H9 (cell line): ENCODE measurements at regions not wholly inside any gene's neighbourhood (a gene's known extent, or its start where the extent isn't known, plus 50 kb on each side); places are given as distances from the start of the nearest gene placed in this dataset.

Experiments
- DNase-seq: peaks from one replicate; pipeline ENCODE4 v3.0.0-alpha.2; 2017
- H2AFZ ChIP-seq: one replicate; pipeline ENCODE4 v1.6.1; 2013; ENCODE audit warnings: mild to moderate bottlenecking, low read length, control low read depth, moderate library complexity
- H2AK5ac ChIP-seq: 2 replicates; pipeline ENCODE4 v1.6.1; 2013; ENCODE audit warnings: low read length, control low read depth, mixed read lengths; ENCODE audit not compliant: insufficient read length
- H2BK120ac ChIP-seq: one replicate; pipeline ENCODE4 v1.6.1; 2013; ENCODE audit warnings: low read depth, mild to moderate bottlenecking, low read length, control low read depth, inconsistent platforms; ENCODE audit not compliant: poor library complexity, severe bottlenecking
- H2BK12ac ChIP-seq: 2 replicates; pipeline ENCODE4 v1.6.1; 2013; ENCODE audit warnings: low read length, control low read depth, mixed read lengths, low read depth; ENCODE audit not compliant: insufficient read length
- H2BK15ac ChIP-seq: 2 replicates; pipeline ENCODE4 v1.6.1; 2013; ENCODE audit warnings: low read depth, low read length, control low read depth
- H2BK20ac ChIP-seq: one replicate; pipeline ENCODE4 v1.6.1; 2013; ENCODE audit warnings: low read depth, mild to moderate bottlenecking, low read length, control low read depth, inconsistent platforms; ENCODE audit not compliant: poor library complexity, severe bottlenecking
- H2BK5ac ChIP-seq: 2 replicates; pipeline ENCODE4 v1.6.1; 2013; ENCODE audit warnings: low read length, control low read depth, mixed read lengths; ENCODE audit not compliant: insufficient read length
- H3K14ac ChIP-seq: 2 replicates; pipeline ENCODE4 v1.6.1; 2013; ENCODE audit warnings: low read length, control low read depth; ENCODE audit not compliant: insufficient read depth
- H3K18ac ChIP-seq: 2 replicates; pipeline ENCODE4 v1.6.1; 2013; ENCODE audit warnings: low read depth, mild to moderate bottlenecking, mixed read lengths, low read length, control low read depth; ENCODE audit not compliant: insufficient read length
- H3K23ac ChIP-seq: 2 replicates; pipeline ENCODE4 v1.6.1; 2013; ENCODE audit warnings: low read length, control low read depth, mixed read lengths, low read depth; ENCODE audit not compliant: insufficient read length
- H3K23me2 ChIP-seq: 2 replicates; pipeline ENCODE4 v1.6.1; 2013; ENCODE audit warnings: low read depth, mild to moderate bottlenecking, mixed read lengths, low read length, control low read depth; ENCODE audit not compliant: insufficient read length, poor library complexity, severe bottlenecking
- H3K27ac ChIP-seq: 2 replicates; pipeline ENCODE4 v1.5.1; 2013; ENCODE audit warnings: low read length, control low read depth, mixed read lengths, low read depth; ENCODE audit not compliant: insufficient read length
- H3K27me3 ChIP-seq: 2 replicates; pipeline ENCODE4 v1.6.1; 2013; ENCODE audit warnings: low read length, control low read depth, inconsistent platforms; ENCODE audit not compliant: insufficient read depth
- H3K4ac ChIP-seq: 2 replicates; pipeline ENCODE4 v1.6.1; 2013; ENCODE audit warnings: low read depth, mild to moderate bottlenecking, control low read depth, inconsistent platforms, low read length, moderate library complexity
- H3K4me1 ChIP-seq: 2 replicates; pipeline ENCODE4 v1.6.1; 2013; ENCODE audit warnings: low read length, control low read depth, inconsistent platforms; ENCODE audit not compliant: insufficient read depth
- H3K4me2 ChIP-seq: 2 replicates; pipeline ENCODE4 v1.6.1; 2013; ENCODE audit warnings: low read length, control low read depth, mixed read lengths; ENCODE audit not compliant: insufficient read length, insufficient read depth
- H3K56ac ChIP-seq: 2 replicates; pipeline ENCODE4 v1.6.1; 2013; ENCODE audit warnings: low read depth, mild to moderate bottlenecking, mixed read lengths, low read length, control low read depth; ENCODE audit not compliant: insufficient read length
- H3K79me1 ChIP-seq: 2 replicates; pipeline ENCODE4 v1.6.1; 2013; ENCODE audit warnings: low read depth, mild to moderate bottlenecking, moderate library complexity, low read length, control low read depth, inconsistent platforms; ENCODE audit not compliant: insufficient read depth, poor library complexity, severe bottlenecking
- H3K79me2 ChIP-seq: 2 replicates; pipeline ENCODE4 v1.6.1; 2013; ENCODE audit warnings: low read length, control low read depth, inconsistent platforms; ENCODE audit not compliant: insufficient read depth
- H3K9ac ChIP-seq: 2 replicates; pipeline ENCODE4 v1.6.1; 2013; ENCODE audit warnings: low read length, control low read depth, mixed read lengths; ENCODE audit not compliant: insufficient read length; ENCODE audit errors: extremely low read depth
- H3K9me3 ChIP-seq: one replicate; pipeline ENCODE4 v1.6.1; 2013; ENCODE audit warnings: low read depth, low read length, inconsistent platforms; ENCODE audit not compliant: control insufficient read depth
- H3T11ph ChIP-seq: one replicate; pipeline ENCODE4 v1.6.1; 2013; ENCODE audit warnings: mild to moderate bottlenecking, low read length, control low read depth, inconsistent platforms
- H4K20me1 ChIP-seq: one replicate; pipeline ENCODE4 v1.6.1; 2013; ENCODE audit not compliant: control insufficient read depth, insufficient read length, insufficient read depth
- H4K5ac ChIP-seq: 2 replicates; pipeline ENCODE4 v1.6.1; 2013; ENCODE audit warnings: low read depth, mild to moderate bottlenecking, mixed read lengths, low read length, control low read depth; ENCODE audit not compliant: insufficient read length
- H4K8ac ChIP-seq: replicated peaks from 2 replicates; pipeline ENCODE4 v1.6.1; 2013; ENCODE audit warnings: low read length, control low read depth, mixed read lengths, low read depth; ENCODE audit not compliant: insufficient read length
- H4K91ac ChIP-seq: 2 replicates; pipeline ENCODE4 v1.6.1; 2013; ENCODE audit warnings: low read depth, mild to moderate bottlenecking, moderate library complexity, mixed read lengths, low read length, control low read depth; ENCODE audit not compliant: insufficient read length
- H3K27ac Mint-ChIP-seq, 3 experiments: 2 replicates in 2 of 3; 3 replicates in 1 of 3; pipeline ENCODE4 v1.8.0; 2020 to 2021; ENCODE audit warnings: mixed read lengths in 3 of 3, mild to moderate bottlenecking in 1 of 3, moderate library complexity in 1 of 3
- H3K27me3 Mint-ChIP-seq: 2 replicates; pipeline ENCODE4 v1.8.0; 2021; ENCODE audit warnings: low read depth, mild to moderate bottlenecking, moderate library complexity, mixed read lengths
- H3K36me3 Mint-ChIP-seq, 3 experiments: 2 replicates in 2 of 3; 3 replicates in 1 of 3; pipeline ENCODE4 v1.8.0; 2020 to 2021; ENCODE audit warnings: low read depth in 3 of 3, mixed read lengths in 3 of 3; ENCODE audit not compliant: insufficient read depth in 1 of 3
- H3K4me1 Mint-ChIP-seq, 2 experiments: 2 replicates each; pipeline ENCODE4 v1.8.0; 2020; ENCODE audit warnings: mixed read lengths in 2 of 2
- H3K4me3 Mint-ChIP-seq, 2 experiments: 2 replicates in 1 of 2; 3 replicates in 1 of 2; pipeline ENCODE4 v1.8.0; 2020 to 2021; ENCODE audit warnings: mild to moderate bottlenecking in 2 of 2, mixed read lengths in 2 of 2, moderate library complexity in 1 of 2
- H3K9me3 Mint-ChIP-seq, 2 experiments: 2 replicates in 1 of 2; 3 replicates in 1 of 2; pipeline ENCODE4 v1.8.0; 2020; ENCODE audit warnings: mild to moderate bottlenecking in 2 of 2, mixed read lengths in 2 of 2, moderate library complexity in 1 of 2
- WGBS: extraction: QIAGEN DNeasy Blood & Tissue Kit; methylation state at CpG from one replicate; pipeline ENCODE4 v1.1.7; 2013; ENCODE audit warnings: missing lambda C conversion rate, low lambda C conversion rate, mixed read lengths; ENCODE audit not compliant: insufficient read length; ENCODE audit errors: extremely low coverage; 5-methylcytosine and 5-hydroxymethylcytosine counted together
- TF ChIP-seq, protein P1 (sequence below): fragments of 200-600 bp; sonication (generic); conservative IDR thresholded peaks from 3 replicates; pipeline ENCODE4 v1.8.0; 2021; ENCODE audit warnings: antibody characterized with exemption, mild to moderate bottlenecking

DNA sequence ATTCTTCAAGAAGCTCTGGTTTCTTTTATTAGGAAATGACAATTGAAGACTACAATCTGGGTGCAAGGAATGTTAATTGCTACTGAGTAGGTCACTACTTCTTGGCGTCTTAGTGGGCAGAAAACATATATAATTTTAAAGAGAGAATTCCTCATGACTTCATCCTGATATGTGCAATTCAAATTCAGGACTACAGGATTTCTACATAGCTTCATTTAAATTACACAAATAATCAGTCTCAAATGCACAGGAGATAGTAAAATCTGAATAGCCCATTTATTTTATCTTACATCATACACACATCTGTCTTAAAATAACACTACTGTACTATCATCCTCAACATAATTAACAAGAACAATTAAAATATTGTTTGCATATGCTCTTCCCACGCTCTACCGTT, 52.5 kb upstream of the GPR149 start:
- WGBS: no CpG with 5 or more reads among the region's 3 CpGs
- Histone ChIP-seq H3K23ac (no peak overlapping the region), H3K23me2 (no peaks in the 10 kb centered on the region), H2BK120ac (no peak overlapping the region), H2BK5ac (no peak overlapping the region), H4K5ac (no peak overlapping the region), H3K79me1 (no peaks in the 10 kb centered on the region), H2AK5ac (no peak overlapping the region), H3K56ac (no peak overlapping the region), H3K27ac (no peak overlapping the region), H3K4me2 (no peak overlapping the region), H3K27me3 (no peaks in the 10 kb centered on the region), H3K4ac (no peak overlapping the region), H3K4me1 (no peaks in the 10 kb centered on the region), H2AFZ (no peak overlapping the region), H3K9ac (no peak overlapping the region), H2BK15ac (no peak overlapping the region), H3K9me3 (no peaks in the 10 kb centered on the region), H4K91ac (no peak overlapping the region), H2BK12ac (no peak overlapping the region), H3K18ac (no peak overlapping the region), H2BK20ac (no peak overlapping the region), H3K79me2 (no peaks in the 10 kb centered on the region), H4K20me1 (no peaks in the 10 kb centered on the region), H3K14ac (no peak overlapping the region), H3T11ph (no peak overlapping the region), H4K8ac (no peak overlapping the region)
- TF ChIP-seq, protein P1, sequence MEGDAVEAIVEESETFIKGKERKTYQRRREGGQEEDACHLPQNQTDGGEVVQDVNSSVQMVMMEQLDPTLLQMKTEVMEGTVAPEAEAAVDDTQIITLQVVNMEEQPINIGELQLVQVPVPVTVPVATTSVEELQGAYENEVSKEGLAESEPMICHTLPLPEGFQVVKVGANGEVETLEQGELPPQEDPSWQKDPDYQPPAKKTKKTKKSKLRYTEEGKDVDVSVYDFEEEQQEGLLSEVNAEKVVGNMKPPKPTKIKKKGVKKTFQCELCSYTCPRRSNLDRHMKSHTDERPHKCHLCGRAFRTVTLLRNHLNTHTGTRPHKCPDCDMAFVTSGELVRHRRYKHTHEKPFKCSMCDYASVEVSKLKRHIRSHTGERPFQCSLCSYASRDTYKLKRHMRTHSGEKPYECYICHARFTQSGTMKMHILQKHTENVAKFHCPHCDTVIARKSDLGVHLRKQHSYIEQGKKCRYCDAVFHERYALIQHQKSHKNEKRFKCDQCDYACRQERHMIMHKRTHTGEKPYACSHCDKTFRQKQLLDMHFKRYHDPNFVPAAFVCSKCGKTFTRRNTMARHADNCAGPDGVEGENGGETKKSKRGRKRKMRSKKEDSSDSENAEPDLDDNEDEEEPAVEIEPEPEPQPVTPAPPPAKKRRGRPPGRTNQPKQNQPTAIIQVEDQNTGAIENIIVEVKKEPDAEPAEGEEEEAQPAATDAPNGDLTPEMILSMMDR: no peak
- no peak overlapping the region for H3K4me3 Mint-ChIP-seq
- H3K9me3 Mint-ChIP-seq: no peaks in the 10 kb centered on the region
- H3K4me1 Mint-ChIP-seq: peaks cover 1 to 5% of the 10 kb centered on the region in 2 experiments
- H3K27me3 Mint-ChIP-seq: no peaks in the 10 kb centered on the region
- DNase-seq: no peak
- no peaks in the 10 kb centered on the region for H3K36me3 Mint-ChIP-seq
- no peak overlapping the region for H3K27ac Mint-ChIP-seq
